ENCODE measurements at regions not wholly inside any gene's neighbourhood (a gene's known extent, or its start where the extent isn't known, plus 50 kb on each side); places are given as distances from the start of the nearest gene placed in this dataset.

- TF ChIP-seq CTCF (IDR thresholded peaks at IDR 0.05; ENCODE audit: control insufficient read depth, insufficient read depth, low read depth, low read length, missing control alignments) = no peak
- no peak overlapping the region for H3K4me3 ChIP-seq (ENCODE audit: control insufficient read depth, low read depth, low read length)
- no peak for DNase-seq (ENCODE audit: low read depth)
These were observed 1443.5 kb downstream of the FAM133A start for GRCh38 chrX:95117556-95117955.

- H3K4me3 ChIP-seq (ENCODE audit: control insufficient read depth, low read depth, low read length) = no peak overlapping the region
- no peak for TF ChIP-seq CTCF (IDR thresholded peaks at IDR 0.05; ENCODE audit: control insufficient read depth, insufficient read depth, low read depth, low read length, missing control alignments)
- DNase-seq (ENCODE audit: low read depth) = no peak
These were observed 1472.0 kb downstream of the FAM133A start for GRCh38 chrX:95145848-95146490.

- H3K4me3 ChIP-seq (ENCODE audit: control insufficient read depth, low read depth, low read length) = no peak overlapping the region
- DNase-seq (ENCODE audit: low read depth) = no peak
- TF ChIP-seq CTCF (IDR thresholded peaks at IDR 0.05; ENCODE audit: control insufficient read depth, insufficient read depth, low read depth, low read length, missing control alignments) = no peak
These were observed 1478.8 kb downstream of the FAM133A start for GRCh38 chrX:95152810-95153209.

- no peak for DNase-seq (ENCODE audit: low read depth)
- no peak for TF ChIP-seq CTCF (IDR thresholded peaks at IDR 0.05; ENCODE audit: control insufficient read depth, insufficient read depth, low read depth, low read length, missing control alignments)
- no peak overlapping the region for H3K4me3 ChIP-seq (ENCODE audit: control insufficient read depth, low read depth, low read length)
These were observed 1482.6 kb downstream of the FAM133A start for GRCh38 chrX:95156566-95156965.
